ENCODE measurements at regions not wholly inside any gene's neighbourhood (a gene's known extent, or its start where the extent isn't known, plus 50 kb on each side); places are given as distances from the start of the nearest gene placed in this dataset.

- Histone ChIP-seq H2BK12ac (ENCODE audit: low read length) (no peak overlapping the region), H3K27ac (ENCODE audit: low read depth, low read length) (no peak overlapping the region), H3K9me3 (ENCODE audit: insufficient read depth, low read depth, low read length) (no peaks in the 10 kb centered on the region), H3K23ac (ENCODE audit: low read length) (no peak overlapping the region), H3K79me1 (ENCODE audit: low read length) (no peaks in the 10 kb centered on the region), H2BK5ac (ENCODE audit: low read depth, low read length, poor library complexity) (no peak overlapping the region), H2AK5ac (ENCODE audit: low read length) (no peak overlapping the region), H4K91ac (ENCODE audit: low read depth, low read length) (no peak overlapping the region), H3K36me3 (ENCODE audit: control insufficient read depth in 1 of 2, insufficient read depth in 2 of 2, low read length in 2 of 2) (no peaks in the 10 kb centered on the region), H3K4ac (ENCODE audit: low read depth, low read length) (no peak overlapping the region), H2BK120ac (ENCODE audit: insufficient read depth, low read length, poor library complexity) (no peak overlapping the region), H3K4me3 (ENCODE audit: low read depth, low read length) (no peak overlapping the region), H4K12ac (ENCODE audit: low read depth, low read length) (no peak overlapping the region), H3K27me3 (ENCODE audit: insufficient read depth, low read length) (no peaks in the 10 kb centered on the region), H3K4me1 (ENCODE audit: control insufficient read depth in 1 of 2, insufficient read depth in 2 of 2, low read length in 2 of 2) (no peaks in the 10 kb centered on the region), H3K4me2 (ENCODE audit: low read length) (no peak overlapping the region), H3K14ac (ENCODE audit: low read length) (no peak overlapping the region), H3K79me2 (ENCODE audit: control insufficient read depth, insufficient read depth, low read length, poor library complexity) (no peaks in the 10 kb centered on the region), H3K9ac (ENCODE audit: low read length) (no peak overlapping the region), H3K18ac (ENCODE audit: low read length) (no peak overlapping the region), H4K8ac (ENCODE audit: low read depth, low read length) (no peak overlapping the region), H2AFZ (ENCODE audit: insufficient read depth, low read length, poor library complexity) (no peak overlapping the region)
- no peak for DNase-seq
- WGBS (ENCODE audit: extremely low coverage, insufficient coverage, insufficient read length), result no CpG with 5 or more reads among the region's 3 CpGs
Measured at GRCh38 chr3:31225923-31226322, 306.8 kb upstream of the STT3B start.

- no peak for DNase-seq
- Histone ChIP-seq H3K79me2 (ENCODE audit: control insufficient read depth, insufficient read depth, low read length, poor library complexity) (no peaks in the 10 kb centered on the region), H3K4me1 (ENCODE audit: control insufficient read depth in 1 of 2, insufficient read depth in 2 of 2, low read length in 2 of 2) (no peaks in the 10 kb centered on the region), H3K4ac (ENCODE audit: low read depth, low read length) (no peak overlapping the region), H3K14ac (ENCODE audit: low read length) (no peak overlapping the region), H2BK120ac (ENCODE audit: insufficient read depth, low read length, poor library complexity) (no peak overlapping the region), H4K8ac (ENCODE audit: low read depth, low read length) (no peak overlapping the region), H4K12ac (ENCODE audit: low read depth, low read length) (no peak overlapping the region), H3K27me3 (ENCODE audit: insufficient read depth, low read length) (no peaks in the 10 kb centered on the region), H4K91ac (ENCODE audit: low read depth, low read length) (no peak overlapping the region), H3K4me3 (ENCODE audit: low read depth, low read length) (no peak overlapping the region), H3K36me3 (ENCODE audit: control insufficient read depth in 1 of 2, insufficient read depth in 2 of 2, low read length in 2 of 2) (no peaks in the 10 kb centered on the region), H2AFZ (ENCODE audit: insufficient read depth, low read length, poor library complexity) (no peak overlapping the region), H3K18ac (ENCODE audit: low read length) (no peak overlapping the region), H2AK5ac (ENCODE audit: low read length) (no peak overlapping the region), H2BK12ac (ENCODE audit: low read length) (no peak overlapping the region), H2BK5ac (ENCODE audit: low read depth, low read length, poor library complexity) (no peak overlapping the region), H3K27ac (ENCODE audit: low read depth, low read length) (no peak overlapping the region), H3K23ac (ENCODE audit: low read length) (no peak overlapping the region), H3K4me2 (ENCODE audit: low read length) (no peak overlapping the region), H3K9me3 (ENCODE audit: insufficient read depth, low read depth, low read length) (no peaks in the 10 kb centered on the region), H3K9ac (ENCODE audit: low read length) (no peak overlapping the region), H3K79me1 (ENCODE audit: low read length) (no peaks in the 10 kb centered on the region)
- no CpG with 5 or more reads among the region's 3 CpGs for WGBS (ENCODE audit: extremely low coverage, insufficient coverage, insufficient read length)
Measured at GRCh38 chr3:31226346-31226745, 306.4 kb upstream of the STT3B start.

- Histone ChIP-seq H4K12ac (ENCODE audit: low read depth, low read length) (no peak overlapping the region), H3K4me2 (ENCODE audit: low read length) (no peak overlapping the region), H3K23ac (ENCODE audit: low read length) (no peak overlapping the region), H4K8ac (ENCODE audit: low read depth, low read length) (no peak overlapping the region), H3K4me3 (ENCODE audit: low read depth, low read length) (no peak overlapping the region), H3K9me3 (ENCODE audit: insufficient read depth, low read depth, low read length) (no peaks in the 10 kb centered on the region), H3K79me1 (ENCODE audit: low read length) (no peaks in the 10 kb centered on the region), H3K79me2 (ENCODE audit: control insufficient read depth, insufficient read depth, low read length, poor library complexity) (no peaks in the 10 kb centered on the region), H3K14ac (ENCODE audit: low read length) (no peak overlapping the region), H3K36me3 (ENCODE audit: control insufficient read depth in 1 of 2, insufficient read depth in 2 of 2, low read length in 2 of 2) (no peaks in the 10 kb centered on the region), H3K27ac (ENCODE audit: low read depth, low read length) (no peak overlapping the region), H3K9ac (ENCODE audit: low read length) (no peak overlapping the region), H2AFZ (ENCODE audit: insufficient read depth, low read length, poor library complexity) (no peak overlapping the region), H4K91ac (ENCODE audit: low read depth, low read length) (no peak overlapping the region), H3K18ac (ENCODE audit: low read length) (no peak overlapping the region), H3K27me3 (ENCODE audit: insufficient read depth, low read length) (no peaks in the 10 kb centered on the region), H3K4ac (ENCODE audit: low read depth, low read length) (no peak overlapping the region), H2AK5ac (ENCODE audit: low read length) (no peak overlapping the region), H3K4me1 (ENCODE audit: control insufficient read depth in 1 of 2, insufficient read depth in 2 of 2, low read length in 2 of 2) (peaks cover under 1 to 2% of the 10 kb centered on the region in 2 experiments), H2BK120ac (ENCODE audit: insufficient read depth, low read length, poor library complexity) (no peak overlapping the region), H2BK5ac (ENCODE audit: low read depth, low read length, poor library complexity) (no peak overlapping the region), H2BK12ac (ENCODE audit: low read length) (no peak overlapping the region)
- peak in 1 of 2 donors; percentile 9 for DNase-seq
- WGBS (ENCODE audit: extremely low coverage, insufficient coverage, insufficient read length), result no CpG with 5 or more reads among the region's 3 CpGs
Measured at GRCh38 chr3:31227131-31227562, 305.6 kb upstream of the STT3B start.

- Histone ChIP-seq H3K79me1 (ENCODE audit: low read length) (no peaks in the 10 kb centered on the region), H3K9ac (ENCODE audit: low read length) (no peak overlapping the region), H2AK5ac (ENCODE audit: low read length) (no peak overlapping the region), H3K79me2 (ENCODE audit: control insufficient read depth, insufficient read depth, low read length, poor library complexity) (no peaks in the 10 kb centered on the region), H4K12ac (ENCODE audit: low read depth, low read length) (no peak overlapping the region), H3K4ac (ENCODE audit: low read depth, low read length) (no peak overlapping the region), H3K18ac (ENCODE audit: low read length) (no peak overlapping the region), H2AFZ (ENCODE audit: insufficient read depth, low read length, poor library complexity) (no peak overlapping the region), H2BK12ac (ENCODE audit: low read length) (no peak overlapping the region), H2BK5ac (ENCODE audit: low read depth, low read length, poor library complexity) (no peak overlapping the region), H4K91ac (ENCODE audit: low read depth, low read length) (no peak overlapping the region), H3K14ac (ENCODE audit: low read length) (no peak overlapping the region), H3K4me1 (ENCODE audit: control insufficient read depth in 1 of 2, insufficient read depth in 2 of 2, low read length in 2 of 2) (peaks cover 4 to 6% of the 10 kb centered on the region in 2 experiments), H3K9me3 (ENCODE audit: insufficient read depth, low read depth, low read length) (no peaks in the 10 kb centered on the region), H2BK120ac (ENCODE audit: insufficient read depth, low read length, poor library complexity) (no peak overlapping the region), H3K4me2 (ENCODE audit: low read length) (no peak overlapping the region), H3K27ac (ENCODE audit: low read depth, low read length) (no peak overlapping the region), H3K36me3 (ENCODE audit: control insufficient read depth in 1 of 2, insufficient read depth in 2 of 2, low read length in 2 of 2) (no peaks in the 10 kb centered on the region), H3K4me3 (ENCODE audit: low read depth, low read length) (no peak overlapping the region), H3K23ac (ENCODE audit: low read length) (no peak overlapping the region), H4K8ac (ENCODE audit: low read depth, low read length) (no peak overlapping the region), H3K27me3 (ENCODE audit: insufficient read depth, low read length) (no peaks in the 10 kb centered on the region)
- DNase-seq, result no peak
- no CpG with 5 or more reads among the region's 3 CpGs for WGBS (ENCODE audit: extremely low coverage, insufficient coverage, insufficient read length)
Measured at GRCh38 chr3:31230425-31231223, 302.1 kb upstream of the STT3B start.

Data from trophoblast cell (in vitro differentiated cells and primary cell).